A549 (cell line): ENCODE measurements at regions not wholly inside any gene's neighbourhood (a gene's known extent, or its start where the extent isn't known, plus 50 kb on each side); places are given as distances from the start of the nearest gene placed in this dataset.

Experiments used
- ATAC-seq, 2 experiments: fragments of 200-7000 bp in 1 of 2; fragments of >200 bp in 1 of 2; cut with Nextera tagmentation in 1 of 2; cut with Tn5 transposase in 1 of 2; 3 replicates each; pipeline versions ENCODE4 v1.8.0 to v1.9.1; 2018 to 2020; ENCODE audit warnings: mild to moderate bottlenecking in 1 of 2, moderate library complexity in 1 of 2
- CTCF ChIA-PET: fragments of 300-600 bp; sonication (Branson Sonifier 250); formaldehyde crosslinking; extraction: SDS; loops from one replicate; lab custom pipeline; 2021; ENCODE audit warnings: antibody characterized with exemption, inconsistent platforms; lab: Yijun Ruan, JAX
- POLR2A ChIA-PET: fragments of 350-600 bp; formaldehyde crosslinking; extraction: SDS; loops from one replicate; lab custom pipeline; 2021; ENCODE audit warnings: antibody characterized with exemption, inconsistent platforms; lab: Yijun Ruan, JAX
- DNase-seq, 2 experiments: peaks; one replicate each; pipeline versions ENCODE4 v3.0.0 to v3.0.0-alpha.2; 2011 to 2016; ENCODE audit warnings: low read depth in 1 of 2, low spot score in 1 of 2
- FAIRE-seq: peaks from 2 replicates; lab custom pipeline; 2011; peaks lifted over from hg19 to GRCh38; lab: Jason Lieb, UNC
- H3K27ac ChIP-seq, 2 experiments: fragments of >200 bp; sonication (Bioruptor Twin); formaldehyde crosslinking; 3 replicates each; pipeline ENCODE4 v1.5.1; 2016 to 2017
- H3K4me1 ChIP-seq: fragments of >200 bp; sonication (Bioruptor Twin); formaldehyde crosslinking; 3 replicates; pipeline ENCODE4 v1.6.1; 2016
- H3K4me2 ChIP-seq: fragments of >200 bp; sonication (Bioruptor Twin); formaldehyde crosslinking; 3 replicates; pipeline ENCODE4 v1.6.1; 2016
- H3K4me3 ChIP-seq: fragments of >200 bp; sonication (Bioruptor Twin); formaldehyde crosslinking; 3 replicates; pipeline ENCODE4 v1.5.1; 2016
- H3K9me3 ChIP-seq: fragments of >200 bp; sonication (Bioruptor Twin); formaldehyde crosslinking; 3 replicates; pipeline ENCODE4 v1.6.1; 2016
- BHLHE40 ChIP-seq: IDR thresholded peaks from 2 replicates; pipeline ENCODE4 v1.6.1; 2012; ENCODE audit warnings: low read depth, low read length, inconsistent platforms
- CEBPB ChIP-seq, 2 experiments: fragments of >200 bp in 1 of 2; sonication (Bioruptor Twin) in 1 of 2; formaldehyde crosslinking in 1 of 2; IDR thresholded peaks; 2 replicates each; pipeline ENCODE4 v1.6.1; 2012 to 2016
- CHD2 ChIP-seq: fragments of 150-350 bp; IDR thresholded peaks from 2 replicates; pipeline ENCODE4 v1.6.1; 2014; ENCODE audit warnings: low read length; ENCODE audit not compliant: partially characterized antibody
- CHD4 ChIP-seq: fragments of 200-600 bp; sonication (generic); IDR thresholded peaks from 2 replicates; pipeline ENCODE4 v1.6.1; 2016; ENCODE audit warnings: antibody characterized with exemption, mild to moderate bottlenecking, borderline replicate concordance
- EHMT2 ChIP-seq: fragments of 200-600 bp; sonication (generic); IDR thresholded peaks from 2 replicates; pipeline ENCODE4 v1.6.1; 2016; ENCODE audit warnings: antibody characterized with exemption, low read depth, mild to moderate bottlenecking, moderate library complexity
- JUN ChIP-seq, 2 experiments: fragments of >200 bp; sonication (Bioruptor Twin); formaldehyde crosslinking; IDR thresholded peaks; 2 replicates in 1 of 2; 3 replicates in 1 of 2; pipeline ENCODE4 v1.6.1; 2016 to 2017
- MAZ ChIP-seq: fragments of 150-350 bp; IDR thresholded peaks from 2 replicates; pipeline ENCODE4 v1.6.1; 2014; ENCODE audit warnings: antibody characterized with exemption, low read depth, low read length, borderline replicate concordance
- MYC ChIP-seq: IDR thresholded peaks from 2 replicates; pipeline ENCODE4 v1.6.1; 2012; ENCODE audit warnings: mild to moderate bottlenecking, inconsistent platforms, low read length, improper control_type of control experiment, borderline replicate concordance
- NR3C1 ChIP-seq: fragments of >200 bp; sonication (Bioruptor Twin); formaldehyde crosslinking; IDR thresholded peaks from 3 replicates; pipeline ENCODE4 v1.6.1; 2017
- RAD21 ChIP-seq, 2 experiments: fragments of >200 bp in 1 of 2; sonication (Bioruptor Twin) in 1 of 2; formaldehyde crosslinking in 1 of 2; IDR thresholded peaks in 1 of 2; conservative IDR thresholded peaks in 1 of 2; 2 replicates in 1 of 2; 3 replicates in 1 of 2; pipeline ENCODE4 v1.6.1; 2012 to 2018; ENCODE audit warnings: inconsistent platforms in 1 of 2
- RCOR1 ChIP-seq: fragments of 150-350 bp; IDR thresholded peaks from 2 replicates; pipeline ENCODE4 v1.6.1; 2014; ENCODE audit warnings: antibody characterized with exemption, low read length, low read depth
- SMC3 ChIP-seq: fragments of >200 bp; sonication (Bioruptor Twin); formaldehyde crosslinking; IDR thresholded peaks from 3 replicates; pipeline ENCODE4 v1.6.1; 2018; ENCODE audit warnings: inconsistent platforms
- TFCP2L1 ChIP-seq: fragments of 250-450 bp; sonication (Bioruptor Pico); IDR thresholded peaks from 2 replicates; pipeline ENCODE4 v1.5.0; 2021; ENCODE audit warnings: mild to moderate bottlenecking
- TP53 ChIP-seq: fragments of 250-450 bp; sonication (Bioruptor Pico); IDR thresholded peaks from 2 replicates; pipeline ENCODE4 v1.5.0; 2021; ENCODE audit warnings: mild to moderate bottlenecking, moderate library complexity
- ZC3H11A ChIP-seq: fragments of 450-650 bp; IDR thresholded peaks from 2 replicates; pipeline ENCODE4 v1.6.1; 2014; ENCODE audit warnings: antibody characterized with exemption, mild to moderate bottlenecking
- ZNF302 ChIP-seq: fragments of 250-450 bp; sonication (Bioruptor Pico); IDR thresholded peaks from 2 replicates; pipeline ENCODE4 v1.9.0; 2021; ENCODE audit warnings: inconsistent platforms, mild to moderate bottlenecking, moderate library complexity
- WGBS: methylation state at CpG from one replicate; pipeline ENCODE4 v1.1.6; 2017; ENCODE audit errors: missing lambda C conversion rate; 5-methylcytosine and 5-hydroxymethylcytosine counted together
- TF ChIP-seq, protein P1 (sequence below): fragments of >200 bp; sonication (Bioruptor Twin); formaldehyde crosslinking; IDR thresholded peaks from 3 replicates; pipeline ENCODE4 v1.5.1; 2016
- TF ChIP-seq, protein P2 (sequence below): IDR thresholded peaks from 2 replicates; pipeline ENCODE4 v1.6.1; 2012
- TF ChIP-seq, protein P3 (sequence below): fragments of 450-650 bp; IDR thresholded peaks from 2 replicates; pipeline ENCODE4 v1.6.1; 2014; ENCODE audit warnings: antibody characterized with exemption
- TF ChIP-seq, protein P4 (sequence below): IDR thresholded peaks from 2 replicates; pipeline ENCODE4 v1.6.1; 2012; ENCODE audit warnings: low read depth, borderline replicate concordance

DNA sequence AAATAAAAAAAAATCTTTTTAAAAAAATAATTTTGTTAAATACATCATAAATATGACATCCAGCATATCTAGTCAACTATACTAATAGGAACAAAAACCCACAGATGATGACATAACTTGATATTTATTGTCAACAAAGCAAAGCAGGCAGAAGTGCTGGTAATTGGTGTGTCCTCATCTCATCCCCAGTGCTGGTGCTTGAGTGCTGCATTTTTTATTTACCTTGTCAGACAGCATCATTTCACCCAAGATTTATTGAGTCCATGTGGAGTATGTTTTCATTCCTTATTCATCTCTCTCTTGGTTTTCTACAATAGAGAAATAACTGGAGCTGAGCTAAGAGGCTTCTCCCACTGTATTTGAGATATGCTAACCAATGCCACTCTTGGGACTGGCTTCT lies 191.6 kb upstream of the SLC14A2 start:
- POLR2A ChIA-PET, result no interaction called here
- Histone ChIP-seq H3K4me1 (no peaks in the 10 kb centered on the region), H3K27ac (no peak overlapping the region), H3K4me2 (no peak overlapping the region), H3K4me3 (no peak overlapping the region), H3K9me3 (no peaks in the 10 kb centered on the region)
- no peak for ATAC-seq
- FAIRE-seq, result no peak
- CTCF ChIA-PET, result no interaction called here
- no peak for DNase-seq
- no peak for TF ChIP-seq NR3C1
- TF ChIP-seq RAD21 (conservative IDR thresholded peaks at IDR 0.05 in 1 of 2, IDR thresholded peaks at IDR 0.05 in 1 of 2), result no peak
- no peak for TF ChIP-seq RCOR1
- TF ChIP-seq, protein P1, sequence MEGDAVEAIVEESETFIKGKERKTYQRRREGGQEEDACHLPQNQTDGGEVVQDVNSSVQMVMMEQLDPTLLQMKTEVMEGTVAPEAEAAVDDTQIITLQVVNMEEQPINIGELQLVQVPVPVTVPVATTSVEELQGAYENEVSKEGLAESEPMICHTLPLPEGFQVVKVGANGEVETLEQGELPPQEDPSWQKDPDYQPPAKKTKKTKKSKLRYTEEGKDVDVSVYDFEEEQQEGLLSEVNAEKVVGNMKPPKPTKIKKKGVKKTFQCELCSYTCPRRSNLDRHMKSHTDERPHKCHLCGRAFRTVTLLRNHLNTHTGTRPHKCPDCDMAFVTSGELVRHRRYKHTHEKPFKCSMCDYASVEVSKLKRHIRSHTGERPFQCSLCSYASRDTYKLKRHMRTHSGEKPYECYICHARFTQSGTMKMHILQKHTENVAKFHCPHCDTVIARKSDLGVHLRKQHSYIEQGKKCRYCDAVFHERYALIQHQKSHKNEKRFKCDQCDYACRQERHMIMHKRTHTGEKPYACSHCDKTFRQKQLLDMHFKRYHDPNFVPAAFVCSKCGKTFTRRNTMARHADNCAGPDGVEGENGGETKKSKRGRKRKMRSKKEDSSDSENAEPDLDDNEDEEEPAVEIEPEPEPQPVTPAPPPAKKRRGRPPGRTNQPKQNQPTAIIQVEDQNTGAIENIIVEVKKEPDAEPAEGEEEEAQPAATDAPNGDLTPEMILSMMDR, result no peak
- no peak for TF ChIP-seq CHD2

DNA sequence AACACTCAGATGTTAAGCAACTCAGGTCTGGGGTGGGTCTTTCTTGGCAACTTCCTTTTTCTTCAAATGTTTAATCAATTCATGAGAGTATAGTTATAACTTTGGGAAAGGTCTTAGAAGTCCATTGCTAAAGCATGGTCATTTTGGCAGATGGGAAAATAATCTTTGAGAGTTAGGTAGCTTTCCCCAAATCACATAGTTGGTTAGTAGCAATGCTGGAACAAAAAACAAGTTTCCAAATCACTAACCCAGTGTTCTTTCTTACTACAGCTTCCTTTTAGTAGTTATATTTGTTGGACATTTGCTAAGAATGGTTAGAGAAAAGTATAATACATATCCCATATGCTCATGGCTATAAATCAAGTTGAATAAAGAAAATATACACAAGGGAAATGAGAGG lies 185.2 kb upstream of the SLC14A2 start:
- H3K9me3 ChIP-seq, result no peaks in the 10 kb centered on the region
- CTCF ChIA-PET, result no interaction called here
- DNase-seq, result no peak
- TF ChIP-seq JUN (IDR thresholded peaks at IDR 0.05) (no peak), BHLHE40 (no peak), TP53 (no peak)
- TF ChIP-seq, all 56 proteins: peak for 0
- POLR2A ChIA-PET, result no interaction called here
- no peak for FAIRE-seq
- H3K4me2 ChIP-seq, result no peak overlapping the region
- no peak overlapping the region for H3K27ac ChIP-seq
- no peak overlapping the region for H3K4me3 ChIP-seq
- no peaks in the 10 kb centered on the region for H3K4me1 ChIP-seq
- no peak for ATAC-seq

DNA sequence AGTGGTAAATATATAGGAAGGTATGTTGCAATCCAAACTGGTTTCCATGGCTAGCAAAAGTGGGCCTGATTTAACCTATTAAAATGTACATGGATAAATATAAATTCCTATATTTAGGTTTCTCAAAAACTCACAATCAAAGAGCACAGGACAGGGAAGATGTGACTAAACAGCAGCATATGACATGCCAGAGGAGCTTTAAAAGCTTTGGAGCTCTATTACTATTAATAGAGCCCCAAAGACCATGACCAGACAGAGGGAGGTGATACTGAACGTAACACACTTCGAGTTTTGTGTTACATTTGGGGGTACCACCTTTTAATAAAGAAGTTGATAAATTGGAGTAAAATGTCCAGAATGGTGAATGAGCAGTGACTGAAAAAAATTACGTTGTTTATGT lies 179.5 kb upstream of the SLC14A2 start:
- ATAC-seq (no peak), FAIRE-seq (no peak), DNase-seq (no peak)
- H3K9me3 ChIP-seq, result no peaks in the 10 kb centered on the region
- ChIA-PET POLR2A (no interaction called here), CTCF (no interaction called here)
- H3K4me3 ChIP-seq, result no peak overlapping the region
- no peak overlapping the region for H3K4me2 ChIP-seq
- no peak overlapping the region for H3K27ac ChIP-seq
- WGBS, result 0% methylated on average over 3 of the region's 3 CpGs
- H3K4me1 ChIP-seq, result no peaks in the 10 kb centered on the region
- TF ChIP-seq TP53 (no peak), JUN (IDR thresholded peaks at IDR 0.05) (no peak), SMC3 (no peak), ZNF302 (CRISPR knock-in tag) (no peak), ZC3H11A (no peak), CHD4 (no peak), CEBPB (IDR thresholded peaks at IDR 0.05) (no peak), EHMT2 (no peak), TFCP2L1 (CRISPR knock-in tag) (no peak), MAZ (no peak)
- TF ChIP-seq, protein P2, sequence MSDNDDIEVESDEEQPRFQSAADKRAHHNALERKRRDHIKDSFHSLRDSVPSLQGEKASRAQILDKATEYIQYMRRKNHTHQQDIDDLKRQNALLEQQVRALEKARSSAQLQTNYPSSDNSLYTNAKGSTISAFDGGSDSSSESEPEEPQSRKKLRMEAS, result no peak
- TF ChIP-seq, protein P3, sequence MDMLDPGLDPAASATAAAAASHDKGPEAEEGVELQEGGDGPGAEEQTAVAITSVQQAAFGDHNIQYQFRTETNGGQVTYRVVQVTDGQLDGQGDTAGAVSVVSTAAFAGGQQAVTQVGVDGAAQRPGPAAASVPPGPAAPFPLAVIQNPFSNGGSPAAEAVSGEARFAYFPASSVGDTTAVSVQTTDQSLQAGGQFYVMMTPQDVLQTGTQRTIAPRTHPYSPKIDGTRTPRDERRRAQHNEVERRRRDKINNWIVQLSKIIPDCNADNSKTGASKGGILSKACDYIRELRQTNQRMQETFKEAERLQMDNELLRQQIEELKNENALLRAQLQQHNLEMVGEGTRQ, result no peak

DNA sequence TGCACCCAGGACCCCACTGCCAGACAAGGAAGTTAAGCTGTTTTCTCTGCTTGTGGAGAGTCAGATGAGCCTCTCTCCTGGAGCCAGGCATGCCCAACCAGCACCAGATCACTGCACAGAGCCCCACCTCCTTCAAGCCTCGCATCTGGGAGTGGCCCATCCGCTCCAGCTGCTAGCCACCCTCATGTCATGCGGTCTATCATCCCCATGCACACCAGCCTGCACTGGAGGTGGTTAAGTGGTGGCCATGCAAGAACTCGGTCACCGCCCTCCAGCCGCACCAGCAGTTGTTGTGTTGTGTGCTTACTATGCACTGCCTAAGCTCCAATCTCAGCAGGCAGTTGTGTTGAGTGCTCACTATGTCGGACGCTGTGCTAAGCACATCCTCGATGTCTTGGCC lies 177.9 kb upstream of the SLC14A2 start:
- Histone ChIP-seq H3K9me3 (no peaks in the 10 kb centered on the region), H3K27ac (no peak overlapping the region), H3K4me3 (no peak overlapping the region), H3K4me1 (no peaks in the 10 kb centered on the region), H3K4me2 (no peak overlapping the region)
- ATAC-seq (no peak), FAIRE-seq (no peak), DNase-seq (no peak)
- 48% methylated on average over 3 of the region's 9 CpGs for WGBS
- ChIA-PET POLR2A (no interaction called here), CTCF (no interaction called here)
- TF ChIP-seq, protein P1, result no peak
- TF ChIP-seq MYC, result no peak
- TF ChIP-seq, protein P4, sequence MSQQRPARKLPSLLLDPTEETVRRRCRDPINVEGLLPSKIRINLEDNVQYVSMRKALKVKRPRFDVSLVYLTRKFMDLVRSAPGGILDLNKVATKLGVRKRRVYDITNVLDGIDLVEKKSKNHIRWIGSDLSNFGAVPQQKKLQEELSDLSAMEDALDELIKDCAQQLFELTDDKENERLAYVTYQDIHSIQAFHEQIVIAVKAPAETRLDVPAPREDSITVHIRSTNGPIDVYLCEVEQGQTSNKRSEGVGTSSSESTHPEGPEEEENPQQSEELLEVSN, result no peak
